Medulla oblongata (tissue), 1 donor: ENCODE measurements at regions not wholly inside any gene's neighbourhood (a gene's known extent, or its start where the extent isn't known, plus 50 kb on each side); places are given as distances from the start of the nearest gene placed in this dataset.

ENCODE experiments used
- DNase-seq: peaks from one replicate; pipeline ENCODE4 v3.0.0-alpha.2; 2015; ENCODE audit errors: extremely low spot score

GRCh38 chr7:106808967-106809635, 56.0 kb upstream of the PIK3CG start:
- DNase-seq, result no peak

GRCh38 chr7:106811472-106811871, 53.6 kb upstream of the PIK3CG start:
- DNase-seq, result no peak

GRCh38 chr7:106812027-106812643, 52.9 kb upstream of the PIK3CG start:
- DNase-seq, result peak; percentile 78

DNA sequence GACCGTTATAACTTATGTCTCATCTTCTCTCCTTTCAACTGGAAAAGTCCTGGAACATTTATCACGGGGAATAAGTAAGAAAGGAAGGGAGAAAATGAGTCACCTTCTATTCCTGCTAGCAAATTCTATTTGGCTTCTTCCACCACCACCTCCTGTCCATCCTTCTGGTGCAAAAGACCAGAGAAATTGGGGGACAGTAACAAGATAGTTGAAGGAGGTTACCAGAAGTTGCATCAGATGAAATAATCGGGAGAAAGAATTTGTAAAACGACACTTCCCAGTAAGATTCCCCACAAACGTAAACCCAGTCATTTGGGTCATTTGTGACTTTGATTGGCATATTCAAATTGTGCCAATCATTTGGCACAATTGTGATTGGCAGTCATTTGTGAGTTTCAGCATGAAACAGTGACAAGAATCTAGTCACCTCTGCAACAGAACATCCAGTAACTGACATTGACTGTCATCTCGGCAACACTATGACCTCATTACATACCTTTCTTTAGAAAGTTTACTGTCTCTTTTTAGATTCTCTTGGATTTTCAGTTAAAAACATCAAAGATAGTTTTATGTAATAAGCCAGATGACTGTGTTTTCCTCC, 51.3 kb upstream of the PIK3CG start:
- no peak for DNase-seq

GRCh38 chr7:106814887-106815286, 50.2 kb upstream of the PIK3CG start:
- DNase-seq, result no peak
